Thoracic aorta (tissue), 2 donors: ENCODE measurements at regions not wholly inside any gene's neighbourhood (a gene's known extent, or its start where the extent isn't known, plus 50 kb on each side); places are given as distances from the start of the nearest gene placed in this dataset.
"Not testable (repeated sequence)": the region's sequence is repeated elsewhere in the genome, so short reads cannot be mapped to it uniquely, and the experiment has no call there.

Experiments
- ATAC-seq: fragments of 150-250 bp; one replicate; pipeline ENCODE4 v1.8.0; 2017; ENCODE audit warnings: low read depth; ENCODE audit not compliant: insufficient number of reproducible peaks, low FRiP score
- DNase-seq: peaks from one replicate; pipeline ENCODE4 v3.0.0-alpha.2; 2020; ENCODE audit warnings: low spot score
- H3K27ac ChIP-seq, 2 donors: fragments of 200-600 bp; sonication (generic); 1 replicate in 1 of 2; 2 replicates in 1 of 2; pipeline ENCODE4 v1.5.1; 2016; ENCODE audit warnings: mild to moderate bottlenecking in 2 of 2, moderate library complexity in 2 of 2
- H3K27me3 ChIP-seq: fragments of 200-600 bp; sonication (generic); replicated peaks from 2 replicates; pipeline ENCODE4 v1.6.0; 2016; ENCODE audit warnings: mild to moderate bottlenecking; ENCODE audit not compliant: insufficient read depth
- H3K36me3 ChIP-seq: fragments of 200-600 bp; sonication (generic); one replicate; pipeline ENCODE4 v1.5.1; 2016
- H3K4me1 ChIP-seq, 2 donors: fragments of 200-600 bp; sonication (generic); 1 replicate in 1 of 2; 2 replicates in 1 of 2; pipeline versions ENCODE4 v1.5.1 to v1.6.0; 2016; ENCODE audit warnings: low read depth in 2 of 2, mild to moderate bottlenecking in 1 of 2; ENCODE audit not compliant: control insufficient read depth in 1 of 2
- H3K4me3 ChIP-seq: fragments of 200-600 bp; sonication (generic); 2 replicates; pipeline ENCODE4 v1.5.1; 2016; ENCODE audit warnings: mild to moderate bottlenecking
- H3K9me3 ChIP-seq: fragments of 200-600 bp; sonication (generic); 2 replicates; pipeline ENCODE4 v1.5.1; 2016
- CTCF ChIP-seq: fragments of 200-600 bp; sonication (generic); IDR thresholded peaks from one replicate; pipeline ENCODE4 v1.5.1; 2019; ENCODE audit warnings: antibody characterized with exemption

- ATAC-seq: no peak
Observed at GRCh38 chr22:34416022-34416860, 496.0 kb upstream of the LARGE1 start.

GRCh38 chr22:34422948-34423347, 502.7 kb upstream of the LARGE1 start:
- not testable (repeated sequence) for H3K9me3 ChIP-seq, DNase-seq, H3K27ac ChIP-seq, ATAC-seq, H3K4me1 ChIP-seq, H3K27me3 ChIP-seq, H3K4me3 ChIP-seq, H3K36me3 ChIP-seq

More at GRCh38 chr22:34416022-34416860, 496.0 kb upstream of the LARGE1 start:
- TF ChIP-seq CTCF: no peak
- no peaks in the 10 kb centered on the region for H3K27me3 ChIP-seq
- no peak for DNase-seq
- no peaks in the 10 kb centered on the region for H3K4me1 ChIP-seq
- H3K4me3 ChIP-seq: no peak overlapping the region
- H3K9me3 ChIP-seq: no peaks in the 10 kb centered on the region
- H3K36me3 ChIP-seq: no peaks in the 10 kb centered on the region
- no peak overlapping the region for H3K27ac ChIP-seq

- ATAC-seq (no peak), DNase-seq (no peak)
- Histone ChIP-seq H3K4me1 (no peaks in the 10 kb centered on the region), H3K4me3 (no peak overlapping the region), H3K27ac (no peak overlapping the region), H3K27me3 (no peaks in the 10 kb centered on the region), H3K9me3 (no peaks in the 10 kb centered on the region), H3K36me3 (no peaks in the 10 kb centered on the region)
- no peak for TF ChIP-seq CTCF
Observed at GRCh38 chr22:34427436-34427835, 507.2 kb upstream of the LARGE1 start.

- no peaks in the 10 kb centered on the region for H3K9me3 ChIP-seq
- ATAC-seq: no peak
- H3K36me3 ChIP-seq: no peaks in the 10 kb centered on the region
- no peaks in the 10 kb centered on the region for H3K27me3 ChIP-seq
- DNase-seq: no peak
- H3K4me1 ChIP-seq: no peaks in the 10 kb centered on the region
- H3K27ac ChIP-seq: no peak overlapping the region
- no peak overlapping the region for H3K4me3 ChIP-seq
- TF ChIP-seq CTCF: no peak
Observed at GRCh38 chr22:34427841-34428240, 507.6 kb upstream of the LARGE1 start.

GRCh38 chr22:34429314-34429713, 509.0 kb upstream of the LARGE1 start:
- DNase-seq (no peak), ATAC-seq (no peak)
- no peaks in the 10 kb centered on the region for H3K36me3 ChIP-seq
- H3K4me3 ChIP-seq: no peak overlapping the region
- H3K4me1 ChIP-seq: no peaks in the 10 kb centered on the region
- H3K27me3 ChIP-seq: no peaks in the 10 kb centered on the region
- no peaks in the 10 kb centered on the region for H3K9me3 ChIP-seq
- no peak overlapping the region for H3K27ac ChIP-seq
- no peak for TF ChIP-seq CTCF

GRCh38 chr22:34430386-34430785, 510.1 kb upstream of the LARGE1 start:
- ATAC-seq (no peak), DNase-seq (no peak)
- no peak for TF ChIP-seq CTCF

More at GRCh38 chr22:34430386-34430785, 510.1 kb upstream of the LARGE1 start:
- Histone ChIP-seq H3K4me1 (no peaks in the 10 kb centered on the region), H3K9me3 (no peaks in the 10 kb centered on the region), H3K27me3 (no peaks in the 10 kb centered on the region), H3K27ac (no peak overlapping the region), H3K36me3 (no peaks in the 10 kb centered on the region), H3K4me3 (no peak overlapping the region)
